NCI-H1417 treated with DMSO at 0.1 percent for 48 hours (cell line): ENCODE measurements at regions not wholly inside any gene's neighbourhood (a gene's known extent, or its start where the extent isn't known, plus 50 kb on each side); places are given as distances from the start of the nearest gene placed in this dataset.

Source experiments
- DNase-seq: peaks from one replicate; lab custom pipeline; 2025; lab: John Stamatoyannopoulos, UW

- DNase-seq, result no peak
Measured at GRCh38 chr18:78564518-78564917, 415.1 kb upstream of the SALL3 start.

DNA sequence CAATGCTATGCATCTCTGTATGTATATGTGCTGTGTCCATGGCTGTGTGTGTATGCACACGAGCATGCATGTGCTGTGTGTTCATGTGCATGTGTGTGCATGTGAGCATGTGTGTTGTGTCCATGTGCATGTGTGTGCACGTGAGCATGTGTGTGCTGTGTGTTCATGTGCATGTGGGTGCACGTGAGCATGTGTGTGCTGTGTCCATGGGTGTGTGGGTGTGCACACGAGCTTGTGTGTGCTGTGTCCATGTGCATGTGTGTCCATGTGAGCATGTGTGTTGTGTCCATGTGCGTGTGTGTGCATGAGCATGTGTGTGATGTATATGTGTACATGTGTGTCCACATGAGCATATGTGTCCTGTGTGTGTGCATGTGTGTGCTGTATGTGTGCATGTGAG is 414.4 kb upstream of the SALL3 start:
- no peak for DNase-seq

- no peak for DNase-seq
Measured at GRCh38 chr18:78566065-78566464, 413.6 kb upstream of the SALL3 start.

- DNase-seq, result no peak
Measured at GRCh38 chr18:78566720-78567119, 412.9 kb upstream of the SALL3 start.

DNA sequence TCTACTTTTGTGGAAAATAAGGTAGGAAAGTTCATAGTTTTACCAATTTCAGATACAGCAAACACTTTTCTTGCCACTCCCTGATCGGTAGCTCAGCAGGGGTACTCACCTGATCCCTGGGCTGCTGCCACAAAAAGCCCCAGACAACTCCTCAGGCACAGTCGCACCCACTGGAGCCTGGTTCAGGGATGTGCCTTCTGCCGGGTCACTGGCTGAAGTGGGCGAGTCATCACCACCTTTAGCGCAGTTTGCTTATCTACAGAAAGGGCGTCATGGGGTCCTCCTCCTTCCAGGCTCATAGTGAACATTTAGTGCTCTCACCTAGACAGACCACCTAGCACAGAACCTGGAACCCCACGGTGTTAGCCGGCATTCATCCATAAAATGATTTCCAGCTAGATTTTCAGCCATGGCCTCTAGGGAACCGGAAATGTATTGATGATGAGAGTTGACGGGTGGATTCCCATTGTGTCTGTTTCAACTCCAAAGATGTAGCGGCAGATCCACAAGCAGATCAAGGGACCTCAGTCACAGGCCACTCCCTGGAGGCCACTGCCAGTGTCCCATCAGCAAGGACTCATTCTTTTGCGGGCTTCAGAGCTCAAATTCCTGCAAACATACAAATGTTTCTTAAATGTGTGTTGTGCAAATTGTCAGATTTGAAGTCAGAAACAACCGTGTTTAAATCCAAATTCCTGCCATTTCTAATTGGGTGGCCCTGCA is 408.4 kb upstream of the SALL3 start:
- no peak for DNase-seq

DNA sequence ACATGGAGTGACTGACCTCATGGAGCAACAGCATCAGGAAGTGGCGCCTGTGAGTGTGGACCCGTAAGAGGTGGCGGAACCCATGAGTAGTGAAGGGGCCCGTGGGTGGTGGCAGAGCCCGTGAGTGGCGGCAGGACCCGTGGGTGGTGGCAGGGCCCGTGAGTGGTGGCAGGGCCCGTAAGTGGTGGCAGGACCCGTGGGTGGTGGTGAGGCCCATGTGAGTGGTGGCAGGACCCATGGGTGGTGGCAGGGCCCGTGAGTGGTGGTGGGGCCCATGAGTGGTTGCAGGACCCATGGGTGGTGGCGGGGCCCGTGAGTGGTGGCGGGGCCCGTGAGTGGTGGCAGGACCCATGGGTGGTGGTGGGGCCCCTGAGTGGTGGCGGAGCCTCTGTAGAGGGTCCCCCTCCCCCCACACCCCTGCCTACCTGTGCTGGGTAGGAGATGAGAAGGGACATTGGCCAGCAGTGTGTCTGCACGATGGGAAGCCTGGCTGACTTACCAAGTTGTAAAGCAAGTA is 407.7 kb upstream of the SALL3 start:
- no peak for DNase-seq

DNA sequence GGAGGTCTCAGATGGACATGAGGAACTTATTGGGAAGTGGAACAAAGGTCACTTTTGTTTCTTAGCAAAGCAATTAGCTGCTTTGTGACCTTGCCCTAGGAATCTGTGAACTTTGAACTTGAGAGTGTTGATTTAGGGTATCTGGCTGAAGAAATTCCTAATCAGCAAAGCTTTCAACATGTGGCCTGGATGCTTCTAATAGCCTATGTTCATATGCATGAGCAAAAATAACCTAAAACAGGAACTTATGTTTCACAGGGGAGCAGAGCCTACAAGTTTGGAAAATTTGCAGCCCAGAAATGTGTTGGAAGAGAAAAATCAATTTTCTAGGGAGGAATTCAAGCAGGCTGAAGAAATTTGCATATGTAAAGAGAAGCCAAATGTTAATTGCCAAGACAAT is 405.8 kb upstream of the SALL3 start:
- no peak for DNase-seq

DNA sequence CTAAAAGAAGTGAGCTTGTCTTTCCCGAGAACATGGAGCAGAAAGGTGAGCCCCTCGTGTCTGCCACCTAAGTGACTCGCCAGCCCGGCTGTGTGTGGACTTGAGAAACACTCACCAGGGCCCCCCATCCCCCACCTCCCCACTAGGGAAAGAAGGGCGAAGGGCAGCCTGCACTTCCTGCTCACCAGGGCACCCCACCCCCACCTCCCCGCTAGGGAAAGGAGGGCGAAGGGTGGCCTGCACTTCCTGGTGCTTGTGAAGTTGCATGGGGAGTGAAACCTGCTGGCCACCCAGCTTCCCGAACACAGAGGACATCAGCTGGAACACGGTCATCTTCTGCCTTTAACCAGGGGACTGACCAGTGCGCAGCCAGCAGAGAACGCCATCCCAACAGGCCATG is 402.7 kb upstream of the SALL3 start:
- DNase-seq, result no peak

DNA sequence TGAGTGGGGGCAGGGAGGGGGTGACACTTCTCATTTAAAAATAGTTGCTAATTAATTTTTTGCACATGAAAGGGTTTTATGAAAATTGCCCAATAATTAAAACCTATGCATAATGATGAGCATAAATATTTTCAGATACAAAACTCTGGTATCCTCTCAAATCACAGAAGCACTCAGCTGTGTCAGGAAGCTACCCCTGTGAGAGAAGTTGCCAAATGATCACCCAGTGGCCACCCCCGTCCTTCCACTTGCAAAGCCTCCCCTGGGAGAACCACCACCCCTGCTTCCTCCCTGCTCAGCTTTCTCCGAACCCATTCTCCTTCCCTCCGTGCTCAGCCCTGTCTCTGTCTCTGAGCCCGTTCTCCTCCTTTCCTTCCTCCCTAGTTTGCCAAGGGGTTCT is 400.2 kb upstream of the SALL3 start:
- DNase-seq, result no peak

GRCh38 chr18:78579854-78580577 is 399.6 kb upstream of the SALL3 start:
- no peak for DNase-seq

DNA sequence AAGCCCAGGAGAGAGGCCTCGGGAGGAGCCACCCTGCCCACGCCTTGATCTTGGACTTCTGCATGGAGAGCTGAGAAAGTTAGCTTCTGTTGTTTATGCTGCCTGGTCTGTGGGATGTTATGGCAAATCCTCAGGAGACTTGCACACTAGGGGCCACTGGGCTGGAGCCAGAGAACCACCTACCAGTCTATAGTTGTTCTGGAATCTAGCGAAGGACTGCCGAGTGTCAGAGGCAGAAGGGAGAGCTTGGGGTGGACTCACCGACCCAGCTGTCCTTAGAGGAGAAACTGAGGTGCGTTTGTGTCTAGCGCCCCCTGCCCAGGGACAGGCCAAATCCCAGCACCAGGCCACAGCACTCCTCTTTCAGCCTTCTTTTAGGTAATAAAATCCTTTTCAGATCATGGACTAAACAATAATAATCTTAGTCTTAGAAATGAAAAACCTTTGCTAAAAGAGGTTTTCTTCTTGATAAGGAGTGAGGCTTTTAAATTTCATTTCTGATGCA is 398.7 kb upstream of the SALL3 start:
- DNase-seq, result no peak

DNA sequence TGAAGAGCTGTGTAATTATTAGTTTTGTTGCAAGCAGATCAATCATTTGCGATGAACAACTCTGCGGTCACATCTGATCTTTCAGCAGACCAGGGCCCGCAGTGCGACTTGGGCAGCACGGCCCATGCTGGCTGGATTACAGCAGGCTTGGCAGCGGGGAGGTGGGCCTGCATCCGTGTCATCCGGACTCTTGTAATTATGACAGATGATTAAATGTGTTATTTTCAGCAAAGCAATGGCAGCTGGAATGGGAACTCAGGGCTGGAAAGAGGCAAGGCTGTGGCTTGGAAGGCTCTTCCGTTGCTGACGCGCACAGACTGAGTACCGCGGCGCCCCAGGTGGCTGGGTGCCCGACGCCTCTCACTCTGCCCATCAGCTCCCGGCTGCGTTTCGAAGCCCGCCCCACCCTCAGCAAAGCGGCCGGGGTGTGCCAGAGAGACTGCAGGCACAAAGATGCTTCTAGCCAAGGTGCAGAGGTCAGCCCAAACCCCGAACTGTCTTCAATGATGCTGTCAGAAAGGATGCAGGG is 397.4 kb upstream of the SALL3 start:
- no peak for DNase-seq

GRCh38 chr18:78582898-78583738 is 396.5 kb upstream of the SALL3 start:
- no peak for DNase-seq

GRCh38 chr18:78583739-78584458 is 395.7 kb upstream of the SALL3 start:
- DNase-seq, result no peak

DNA sequence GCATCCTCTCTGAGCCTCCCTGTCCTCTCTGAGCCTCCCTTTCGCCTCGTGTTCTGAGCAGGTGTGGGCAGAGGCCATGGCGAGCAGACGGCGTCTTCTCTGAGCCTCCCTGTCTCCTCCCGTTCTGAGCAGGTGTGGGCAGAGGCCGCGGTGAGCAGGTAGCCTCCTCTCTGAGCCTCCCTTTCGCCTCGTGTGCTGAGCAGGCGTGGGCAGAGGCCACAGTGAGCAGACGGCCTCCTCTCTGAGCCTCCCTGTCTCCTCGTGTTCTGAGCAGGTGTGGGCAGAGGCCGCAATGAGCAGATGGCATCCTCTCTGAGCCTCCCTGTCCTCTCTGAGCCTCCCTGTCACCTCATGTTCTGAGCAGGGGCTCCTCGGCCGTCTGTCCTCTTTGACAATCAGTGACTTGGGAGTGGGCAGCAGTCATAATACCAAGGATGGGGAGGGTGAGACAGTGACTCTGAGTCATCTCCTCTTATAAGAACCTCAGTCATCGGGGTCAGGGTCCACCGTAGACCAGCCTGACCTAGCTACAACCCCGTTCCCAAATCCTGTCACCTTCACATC is 395.1 kb upstream of the SALL3 start:
- DNase-seq, result no peak

- no peak for DNase-seq
Measured at GRCh38 chr18:78586586-78586985, 393.0 kb upstream of the SALL3 start.

- DNase-seq, result no peak
Measured at GRCh38 chr18:78587096-78587495, 392.5 kb upstream of the SALL3 start.

DNA sequence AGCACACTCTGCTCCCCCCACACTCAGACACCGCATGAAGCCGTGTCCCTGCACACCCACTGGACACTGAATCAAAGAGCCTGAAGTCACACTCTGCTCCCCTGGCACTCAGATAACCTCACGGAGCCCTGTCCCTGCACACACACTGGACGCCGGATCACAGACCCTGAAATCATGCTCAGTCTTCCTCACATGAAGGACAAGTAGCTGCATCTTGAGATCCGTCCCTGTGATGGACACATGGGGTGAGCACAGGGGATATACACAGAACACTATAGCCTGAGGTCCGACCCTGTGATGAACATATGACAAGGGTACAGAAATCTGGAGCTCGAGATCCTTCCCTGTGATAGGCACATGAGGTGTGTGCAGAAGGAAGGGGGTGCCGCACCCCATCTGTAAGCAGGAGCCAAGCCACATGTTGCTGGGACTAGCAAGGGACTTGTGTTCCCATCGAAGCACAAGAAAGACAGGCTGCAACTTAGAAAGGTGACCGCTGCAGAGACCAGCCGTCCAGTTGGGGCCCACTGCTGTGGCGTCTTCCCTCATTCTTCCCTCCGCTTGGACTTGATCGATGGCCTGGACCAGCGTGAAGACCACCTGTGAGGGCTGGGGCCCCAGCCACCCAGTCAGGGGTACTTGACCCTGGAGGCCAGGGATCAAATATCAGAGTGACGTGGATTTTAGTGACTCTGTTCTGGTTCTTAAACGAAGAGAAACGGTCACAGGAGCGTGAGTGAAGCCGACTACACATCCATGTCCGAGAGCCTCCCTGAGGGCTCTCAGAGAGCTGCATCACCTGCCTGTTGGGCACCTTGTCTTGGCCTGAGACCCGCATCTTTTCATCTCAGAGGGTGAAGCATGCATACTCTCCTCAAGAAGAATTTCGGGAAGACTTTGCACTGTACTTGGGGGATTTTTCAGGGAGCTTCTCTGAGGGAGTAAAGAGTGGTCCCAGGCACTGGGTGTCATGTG is 391.7 kb upstream of the SALL3 start:
- no peak for DNase-seq

- no peak for DNase-seq
Measured at GRCh38 chr18:78589916-78590437, 389.6 kb upstream of the SALL3 start.

- DNase-seq, result no peak
Measured at GRCh38 chr18:78595453-78595852, 384.2 kb upstream of the SALL3 start.
